K562 (cell line): ENCODE measurements at regions not wholly inside any gene's neighbourhood (a gene's known extent, or its start where the extent isn't known, plus 50 kb on each side); places are given as distances from the start of the nearest gene placed in this dataset.

Experiments
- ATAC-seq: fragments of 200-7000 bp; cut with Tn5 transposase; 3 replicates; pipeline ENCODE4 v1.9.1; 2020; ENCODE audit warnings: moderate library complexity
- BruUV-seq: library from RNA; stranded (reverse); fragments of 400-500 nt; replicated peaks from 2 replicates; lab custom pipeline; 2021; lab: Mats Ljungman, UMichigan
- CTCF ChIA-PET: fragments of 300-600 bp; formaldehyde crosslinking; extraction: SDS; loops from one replicate; lab custom pipeline; 2021; ENCODE audit warnings: low intra/inter-chr PET ratio; lab: Yijun Ruan, JAX
- POLR2A ChIA-PET: fragments of 300-600, 350-650 bp; sonication (Branson Sonifier 250); formaldehyde crosslinking; extraction: SDS; loops from one replicate; lab custom pipeline; 2021; ENCODE audit warnings: antibody characterized with exemption, inconsistent platforms; lab: Yijun Ruan, JAX
- DNase-seq, 4 experiments: peaks; one replicate each; pipeline versions ENCODE4 v3.0.0 to v3.0.0-alpha.2; 2011 to 2018; ENCODE audit warnings: low spot score in 3 of 4, mixed read lengths in 3 of 4; ENCODE audit errors: extremely low read depth in 1 of 4
- FAIRE-seq: peaks from 2 replicates; lab custom pipeline; 2011; peaks lifted over from hg19 to GRCh38; lab: Jason Lieb, UNC
- H2AFZ ChIP-seq: 2 replicates; pipeline ENCODE4 v1.6.0; 2011; ENCODE audit warnings: low read depth, low read length, control low read depth, inconsistent platforms
- H3K27ac ChIP-seq: fragments of 200-600 bp; 3 replicates; pipeline ENCODE4 v1.8.0; 2011; ENCODE audit warnings: low read depth, mild to moderate bottlenecking, control low read depth, inconsistent platforms, low read length, moderate library complexity, mixed read lengths; ENCODE audit errors: extremely low read depth
- H3K27me3 ChIP-seq, 2 experiments: fragments of 300-600 bp in 1 of 2; 2 replicates in 1 of 2; 3 replicates in 1 of 2; pipeline versions ENCODE4 v1.6.0 to v1.8.0; 2011; ENCODE audit warnings: inconsistent platforms in 2 of 2, low read length in 2 of 2, mild to moderate bottlenecking in 1 of 2, mixed read lengths in 1 of 2, moderate library complexity in 1 of 2; ENCODE audit not compliant: control insufficient read depth in 2 of 2, insufficient read depth in 2 of 2
- H3K36me3 ChIP-seq: fragments of 300-600 bp; 3 replicates; pipeline ENCODE4 v1.8.0; 2011; ENCODE audit warnings: mild to moderate bottlenecking, low read length, inconsistent platforms; ENCODE audit not compliant: control insufficient read depth, insufficient read depth
- H3K4me1 ChIP-seq, 2 experiments: fragments of 200-600 bp in 1 of 2; replicated peaks in 1 of 2; 2 replicates in 1 of 2; 3 replicates in 1 of 2; pipeline versions ENCODE4 v1.5.1 to v1.8.0; 2011; ENCODE audit warnings: inconsistent platforms in 2 of 2, low read length in 2 of 2, mild to moderate bottlenecking in 1 of 2, mixed read lengths in 1 of 2, moderate library complexity in 1 of 2; ENCODE audit not compliant: control insufficient read depth in 2 of 2, insufficient read depth in 2 of 2
- H3K4me2 ChIP-seq: 2 replicates; pipeline ENCODE4 v1.6.1; 2011; ENCODE audit warnings: low read length, control low read depth, inconsistent platforms, mixed read lengths; ENCODE audit not compliant: insufficient read depth
- H3K4me3 ChIP-seq: fragments of 200-600 bp; sonication (generic), shearing (Covaris generic); 2 replicates; pipeline ENCODE4 v1.5.1; 2016; ENCODE audit warnings: control low read depth, inconsistent platforms
- H3K79me2 ChIP-seq: fragments of 200-600 bp; 3 replicates; pipeline ENCODE4 v1.8.0; 2011; ENCODE audit warnings: low read length, inconsistent platforms; ENCODE audit not compliant: control insufficient read depth, insufficient read depth
- H3K9ac ChIP-seq, 2 experiments: 2 replicates each; pipeline versions ENCODE4 v1.6.0 to v1.6.1; 2011; ENCODE audit warnings: low read depth in 2 of 2, low read length in 2 of 2, control low read depth in 1 of 2, inconsistent platforms in 1 of 2, mild to moderate bottlenecking in 1 of 2, mixed read lengths in 1 of 2; ENCODE audit not compliant: insufficient read depth in 1 of 2
- H3K9me1 ChIP-seq: one replicate; pipeline ENCODE4 v1.6.0; 2011; ENCODE audit warnings: inconsistent platforms, mild to moderate bottlenecking, low read length, moderate library complexity; ENCODE audit not compliant: control insufficient read depth, insufficient read depth
- H3K9me3 ChIP-seq: replicated peaks from 2 replicates; pipeline ENCODE4 v1.5.1; 2011; ENCODE audit warnings: low read depth, low read length, inconsistent platforms; ENCODE audit not compliant: control insufficient read depth, insufficient read depth
- H4K20me1 ChIP-seq: replicated peaks from 2 replicates; pipeline ENCODE4 v1.6.1; 2011; ENCODE audit warnings: low read length, inconsistent platforms, mixed read lengths; ENCODE audit not compliant: control insufficient read depth, insufficient read depth
- AFF1 ChIP-seq, 2 experiments: fragments of 450-650 bp; IDR thresholded peaks; 2 replicates each; pipeline ENCODE4 v1.6.1; 2018; ENCODE audit warnings: mild to moderate bottlenecking in 2 of 2, low read depth in 1 of 2; ENCODE audit not compliant: partially characterized antibody in 2 of 2
- ARHGAP35 ChIP-seq: fragments of 450-650 bp; IDR thresholded peaks from 2 replicates; pipeline ENCODE4 v1.6.1; 2018; ENCODE audit not compliant: partially characterized antibody
- FIP1L1 ChIP-seq: fragments of 200-400 bp; formaldehyde crosslinking; IDR thresholded peaks from 2 replicates; pipeline ENCODE4 v1.6.1; 2018; ENCODE audit warnings: mild to moderate bottlenecking, low read depth, low read length; ENCODE audit not compliant: poor library complexity, severe bottlenecking
- KAT2B ChIP-seq: IDR thresholded peaks from one replicate; pipeline ENCODE4 v1.6.1; 2012; ENCODE audit warnings: low read depth, mild to moderate bottlenecking, control low read depth, inconsistent platforms, low read length, moderate library complexity
- NONO ChIP-seq, 2 experiments: fragments of 200-400 bp in 1 of 2; fragments of 450-650 bp in 1 of 2; formaldehyde crosslinking in 1 of 2; IDR thresholded peaks; 2 replicates each; pipeline ENCODE4 v1.6.1; 2017; ENCODE audit warnings: low read depth in 2 of 2, mild to moderate bottlenecking in 2 of 2, moderate library complexity in 2 of 2, low read length in 1 of 2
- SMARCE1 ChIP-seq: fragments of 450-650 bp; IDR thresholded peaks from 2 replicates; pipeline ENCODE4 v1.7.1; 2016; ENCODE audit warnings: mild to moderate bottlenecking
- ZNF143 ChIP-seq: sonication (generic); formaldehyde crosslinking; IDR thresholded peaks from 2 replicates; pipeline ENCODE4 v1.9.0; 2022; ENCODE audit warnings: mild to moderate bottlenecking, missing genetic modification reagents
- ZNF3 ChIP-seq: fragments of 250-450 bp; sonication (Bioruptor Pico); IDR thresholded peaks from 2 replicates; pipeline ENCODE4 v1.5.0; 2021; ENCODE audit warnings: mild to moderate bottlenecking, moderate library complexity
- ZNF586 ChIP-seq: fragments of 450-650 bp; formaldehyde crosslinking; conservative IDR thresholded peaks from 2 replicates; pipeline ENCODE4 v1.4.0; 2020; ENCODE audit warnings: mild to moderate bottlenecking, moderate library complexity
- ZNF639 ChIP-seq, 2 experiments: fragments of 200-800 bp in 1 of 2; sonication (Bioruptor generic) in 1 of 2; sonication (generic) in 1 of 2; formaldehyde crosslinking in 1 of 2; IDR thresholded peaks in 1 of 2; conservative IDR thresholded peaks in 1 of 2; 2 replicates each; pipeline versions ENCODE4 v1.5.0 to v1.6.1; 2016 to 2020; ENCODE audit warnings: missing compliant biosample characterization in 1 of 2, missing genetic modification characterization in 1 of 2, missing genetic modification reagents in 1 of 2
- WGBS: fragments of 100-300 bp; shearing (Covaris generic); methylation state at CpG from one replicate; pipeline ENCODE4 v1.1.6; 2016; ENCODE audit warnings: low coverage, mixed read lengths; ENCODE audit not compliant: insufficient coverage; ENCODE audit errors: missing lambda C conversion rate; 5-methylcytosine and 5-hydroxymethylcytosine counted together
- in situ Hi-C: fragments of 300-500 bp; cut with MboI; formaldehyde crosslinking; loops from 4 replicates; pipeline ENCODE4 v1.15.0; 2018; ENCODE audit warnings: inconsistent platforms, mixed read lengths
- intact Hi-C: fragments of 100-400 bp; cut with micrococcal nuclease; formaldehyde crosslinking; loops from 2 replicates; pipeline ENCODE4 v1.14.2; 2022
- TF ChIP-seq, protein P1 (sequence below): fragments of 450-650 bp; formaldehyde crosslinking; IDR thresholded peaks from 2 replicates; pipeline ENCODE4 v1.4.0; 2020; ENCODE audit warnings: mild to moderate bottlenecking, moderate library complexity
- TF ChIP-seq, protein P2 (sequence below): sonication (generic); formaldehyde crosslinking; IDR thresholded peaks from 2 replicates; pipeline ENCODE4 v1.9.0; 2022; ENCODE audit warnings: mild to moderate bottlenecking, missing genetic modification reagents
- TF ChIP-seq, protein P3 (sequence below): fragments of 200-800 bp; sonication (Bioruptor generic); IDR thresholded peaks from 2 replicates; pipeline ENCODE4 v1.6.1; 2017; ENCODE audit warnings: missing genetic modification characterization, missing compliant biosample characterization

DNA sequence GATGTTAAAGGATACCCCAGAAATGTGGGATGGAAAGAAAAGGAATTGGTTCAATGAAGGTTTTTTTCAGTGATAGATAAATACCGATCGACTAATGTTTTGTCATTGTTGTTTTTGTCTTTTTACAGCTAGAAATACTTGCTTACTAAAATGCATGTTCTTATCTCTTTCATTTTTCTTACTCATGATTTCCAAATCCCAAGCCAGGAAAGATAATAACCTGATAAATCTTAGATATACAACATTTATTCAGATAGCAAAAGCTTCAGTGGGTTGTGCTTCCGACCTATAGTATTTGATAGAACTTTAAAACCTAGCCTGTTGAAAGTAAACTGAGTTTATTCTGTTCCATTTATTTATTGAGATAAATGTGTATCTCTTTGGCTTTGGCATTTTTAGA, 187.5 kb downstream of the EDN1 start:
- ChIA-PET POLR2A (no interaction called here), CTCF (no interaction called here)
- no peak overlapping the region for H2AFZ ChIP-seq
- DNase-seq = no peak
- H3K4me1 ChIP-seq = no peaks in the 10 kb centered on the region
- H3K27me3 ChIP-seq = no peaks in the 10 kb centered on the region
- in situ Hi-C loops (no loop called here), intact Hi-C loops (no loop called here)
- no peak for ATAC-seq
- H4K20me1 ChIP-seq = no peaks in the 10 kb centered on the region
- H3K36me3 ChIP-seq = no peaks in the 10 kb centered on the region
- H3K79me2 ChIP-seq = no peaks in the 10 kb centered on the region
- no peak overlapping the region for H3K9ac ChIP-seq
- no peak overlapping the region for H3K27ac ChIP-seq
- BruUV-seq = no TSS peak
- no peaks in the 10 kb centered on the region; the same call in 1 of the 2 replicates for H3K9me3 ChIP-seq
- no peaks in the 10 kb centered on the region for H3K9me1 ChIP-seq
- no peak overlapping the region for H3K4me3 ChIP-seq
- H3K4me2 ChIP-seq = no peak overlapping the region
- FAIRE-seq = no peak
- WGBS = 0% methylated on average over 3 of the region's 3 CpGs
- TF ChIP-seq, protein P1, sequence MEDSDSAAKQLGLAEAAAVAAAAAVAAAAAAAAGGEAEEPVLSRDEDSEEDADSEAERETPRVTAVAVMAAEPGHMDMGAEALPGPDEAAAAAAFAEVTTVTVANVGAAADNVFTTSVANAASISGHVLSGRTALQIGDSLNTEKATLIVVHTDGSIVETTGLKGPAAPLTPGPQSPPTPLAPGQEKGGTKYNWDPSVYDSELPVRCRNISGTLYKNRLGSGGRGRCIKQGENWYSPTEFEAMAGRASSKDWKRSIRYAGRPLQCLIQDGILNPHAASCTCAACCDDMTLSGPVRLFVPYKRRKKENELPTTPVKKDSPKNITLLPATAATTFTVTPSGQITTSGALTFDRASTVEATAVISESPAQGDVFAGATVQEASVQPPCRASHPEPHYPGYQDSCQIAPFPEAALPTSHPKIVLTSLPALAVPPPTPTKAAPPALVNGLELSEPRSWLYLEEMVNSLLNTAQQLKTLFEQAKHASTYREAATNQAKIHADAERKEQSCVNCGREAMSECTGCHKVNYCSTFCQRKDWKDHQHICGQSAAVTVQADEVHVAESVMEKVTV (CRISPR knock-in tag) = no peak
- TF ChIP-seq, protein P2, sequence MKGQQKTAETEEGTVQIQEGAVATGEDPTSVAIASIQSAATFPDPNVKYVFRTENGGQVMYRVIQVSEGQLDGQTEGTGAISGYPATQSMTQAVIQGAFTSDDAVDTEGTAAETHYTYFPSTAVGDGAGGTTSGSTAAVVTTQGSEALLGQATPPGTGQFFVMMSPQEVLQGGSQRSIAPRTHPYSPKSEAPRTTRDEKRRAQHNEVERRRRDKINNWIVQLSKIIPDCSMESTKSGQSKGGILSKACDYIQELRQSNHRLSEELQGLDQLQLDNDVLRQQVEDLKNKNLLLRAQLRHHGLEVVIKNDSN (CRISPR knock-in tag) = no peak
- TF ChIP-seq ZNF143 (CRISPR knock-in tag) = no peak
- no peak for TF ChIP-seq AFF1 (IDR thresholded peaks at IDR 0.05; ENCODE audit: low read depth in 1 of 2, partially characterized antibody in 2 of 2)
- no peak for TF ChIP-seq FIP1L1
- TF ChIP-seq ARHGAP35 = no peak
- TF ChIP-seq ZNF586 (CRISPR knock-in tag) = no peak
- TF ChIP-seq KAT2B = no peak
- no peak for TF ChIP-seq ZNF639 (CRISPR knock-in tag; conservative IDR thresholded peaks at IDR 0.05 in 1 of 2, IDR thresholded peaks at IDR 0.05 in 1 of 2)
- TF ChIP-seq, protein P3, sequence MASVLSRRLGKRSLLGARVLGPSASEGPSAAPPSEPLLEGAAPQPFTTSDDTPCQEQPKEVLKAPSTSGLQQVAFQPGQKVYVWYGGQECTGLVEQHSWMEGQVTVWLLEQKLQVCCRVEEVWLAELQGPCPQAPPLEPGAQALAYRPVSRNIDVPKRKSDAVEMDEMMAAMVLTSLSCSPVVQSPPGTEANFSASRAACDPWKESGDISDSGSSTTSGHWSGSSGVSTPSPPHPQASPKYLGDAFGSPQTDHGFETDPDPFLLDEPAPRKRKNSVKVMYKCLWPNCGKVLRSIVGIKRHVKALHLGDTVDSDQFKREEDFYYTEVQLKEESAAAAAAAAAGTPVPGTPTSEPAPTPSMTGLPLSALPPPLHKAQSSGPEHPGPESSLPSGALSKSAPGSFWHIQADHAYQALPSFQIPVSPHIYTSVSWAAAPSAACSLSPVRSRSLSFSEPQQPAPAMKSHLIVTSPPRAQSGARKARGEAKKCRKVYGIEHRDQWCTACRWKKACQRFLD (CRISPR knock-in tag) = no peak
- no peak for TF ChIP-seq ZNF3
- TF ChIP-seq NONO (IDR thresholded peaks at IDR 0.05; ENCODE audit: low read depth in 2 of 2, low read length in 1 of 2) = no peak
- no peak for TF ChIP-seq SMARCE1
